CD4-positive, alpha-beta T cell treated with Interleukin-4 for 4 hours (primary cell): ENCODE measurements at regions not wholly inside any gene's neighbourhood (a gene's known extent, or its start where the extent isn't known, plus 50 kb on each side); places are given as distances from the start of the nearest gene placed in this dataset.

ENCODE experiments used
- DNase-seq: peaks from one replicate; pipeline ENCODE4 v3.0.0-alpha.2; 2020

DNA sequence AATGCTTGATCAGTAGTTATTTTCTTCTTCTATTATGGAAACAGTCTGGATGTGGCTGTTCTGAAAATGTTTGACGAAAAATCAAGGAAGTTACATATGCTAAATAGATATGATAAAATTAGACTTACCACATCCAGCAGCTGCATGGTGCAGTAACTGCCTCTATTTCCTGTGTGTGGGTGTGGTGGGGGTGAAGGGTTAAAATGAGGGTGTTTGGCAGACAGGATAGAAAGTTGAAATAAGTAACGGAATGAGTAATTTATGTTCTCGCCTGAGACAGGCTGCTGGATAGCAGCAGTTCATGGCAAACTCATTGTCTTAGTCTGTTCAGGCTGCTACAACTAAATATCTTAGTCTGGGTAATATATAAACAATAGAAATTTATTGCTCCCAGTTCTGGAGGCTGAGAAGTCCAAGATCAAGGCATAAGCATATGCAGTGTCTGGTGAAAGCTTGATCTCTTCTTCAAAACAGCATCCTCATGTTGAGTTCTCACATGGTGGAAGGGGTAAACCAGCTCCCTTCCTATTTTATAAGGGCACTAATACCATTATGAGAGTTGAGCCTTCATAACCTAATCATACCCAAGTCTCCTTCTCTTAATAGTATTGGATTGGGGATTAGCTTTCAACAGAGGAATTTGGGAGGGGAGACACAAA is 1248.9 kb downstream of the SLITRK5 start:
- peak; percentile 3 for DNase-seq

GRCh38 chr13:88925954-88926353 is 1254.8 kb downstream of the SLITRK5 start:
- no peak for DNase-seq

GRCh38 chr13:88926890-88927502 is 1255.8 kb downstream of the SLITRK5 start:
- DNase-seq, result no peak

DNA sequence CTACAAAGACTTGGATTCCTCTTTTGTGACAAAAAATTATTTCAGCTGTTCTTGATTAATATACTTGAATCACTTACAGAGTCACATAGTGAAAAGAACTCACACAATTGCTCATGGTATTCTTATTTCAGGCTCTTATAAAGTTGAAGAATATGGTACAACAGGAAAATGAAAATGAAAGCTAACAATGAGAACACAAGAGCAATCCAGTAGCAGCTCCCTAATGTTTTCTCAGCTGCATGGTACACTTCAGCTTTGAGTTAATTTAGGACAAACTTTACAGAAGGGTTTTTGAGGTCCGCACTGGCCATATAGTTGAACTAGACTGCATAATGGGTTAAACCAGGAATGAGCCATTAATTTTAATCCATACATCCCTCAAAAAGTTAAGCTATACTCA is 1261.8 kb downstream of the SLITRK5 start:
- DNase-seq, result no peak

DNA sequence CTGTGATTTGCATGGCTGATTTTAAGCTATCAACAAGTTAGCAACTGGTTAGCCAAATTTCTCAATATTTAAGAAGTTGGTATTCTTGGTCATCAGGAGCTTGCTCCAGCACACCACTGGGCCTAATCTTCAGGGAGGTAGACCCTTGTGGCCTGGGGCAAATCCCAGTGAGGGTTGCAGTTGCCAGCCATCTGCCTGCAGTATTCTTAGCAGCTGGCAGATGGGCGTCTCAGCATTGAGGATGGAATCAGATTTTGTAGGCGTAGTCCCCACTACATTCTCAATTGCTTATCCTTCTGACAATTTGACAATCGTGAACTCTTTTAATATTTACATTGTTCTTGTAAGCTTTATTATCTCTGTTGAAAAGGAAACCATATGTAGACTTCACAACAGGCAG is 1266.2 kb downstream of the SLITRK5 start:
- DNase-seq, result no peak

DNA sequence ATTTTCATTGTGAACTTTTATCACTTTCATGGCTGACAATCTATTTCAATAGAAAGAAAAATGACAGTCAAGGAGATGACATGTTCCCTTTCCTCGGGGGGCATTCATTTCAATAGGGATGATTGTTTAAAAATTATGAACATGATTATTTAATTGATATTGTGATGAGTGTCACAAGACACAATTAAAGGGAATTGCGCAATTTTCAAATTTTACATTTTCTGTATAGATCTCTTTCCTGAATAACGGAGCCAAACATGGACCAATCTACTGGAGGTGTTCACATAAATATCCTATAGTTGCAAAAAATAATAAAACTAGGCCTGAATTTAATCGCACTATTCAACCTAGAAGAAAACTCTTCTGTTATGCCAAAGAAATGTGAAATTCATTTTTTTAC is 1274.6 kb downstream of the SLITRK5 start:
- DNase-seq, result no peak

GRCh38 chr13:88948501-88948900 is 1277.3 kb downstream of the SLITRK5 start:
- DNase-seq, result no peak

GRCh38 chr13:88958821-88959220 is 1287.7 kb downstream of the SLITRK5 start:
- DNase-seq, result no peak

GRCh38 chr13:88976466-88976865 is 1305.3 kb downstream of the SLITRK5 start:
- DNase-seq, result no peak

- DNase-seq, result no peak
Measured at GRCh38 chr13:88978607-88979006, 1307.4 kb downstream of the SLITRK5 start.

- DNase-seq, result peak; percentile 1
Measured at GRCh38 chr13:88979465-88980175, 1308.4 kb downstream of the SLITRK5 start.

DNA sequence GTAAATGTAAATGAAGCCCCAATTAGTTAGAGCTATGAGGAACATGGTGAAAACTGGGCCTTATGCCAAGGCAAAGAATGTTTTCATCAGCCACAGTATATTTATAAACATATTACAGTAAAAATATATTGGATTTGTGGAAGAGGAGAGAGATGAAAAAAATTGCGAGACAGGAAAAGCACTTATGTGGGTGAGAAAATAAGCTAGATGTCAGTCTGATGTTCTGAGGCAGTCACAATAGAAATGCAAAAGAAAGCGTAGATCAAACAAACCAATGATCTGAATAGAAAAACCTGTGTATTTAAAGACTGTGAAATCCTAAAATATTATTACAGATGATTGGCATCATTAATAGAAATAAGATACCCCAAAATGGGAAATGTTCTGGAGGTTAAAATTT is 1332.5 kb downstream of the SLITRK5 start:
- DNase-seq, result no peak

DNA sequence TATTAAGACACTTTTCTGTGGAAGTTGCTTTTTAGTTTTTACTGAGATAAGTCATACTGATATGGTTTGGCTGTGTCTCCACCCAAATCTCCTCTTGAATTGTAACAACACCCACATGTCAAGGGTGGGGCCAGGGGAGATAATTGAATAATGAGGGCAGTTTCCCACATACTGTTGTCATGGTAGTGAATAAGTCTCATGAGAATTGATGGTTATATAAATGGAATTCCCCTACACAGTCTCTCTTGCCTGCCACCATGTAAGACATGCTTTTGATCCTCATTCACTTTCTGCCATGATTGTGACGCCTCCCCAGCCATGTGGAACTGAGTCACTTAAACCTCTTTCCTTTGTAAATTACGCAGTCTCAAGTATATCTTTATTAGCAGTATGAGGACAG is 1340.4 kb downstream of the SLITRK5 start:
- DNase-seq, result no peak

DNA sequence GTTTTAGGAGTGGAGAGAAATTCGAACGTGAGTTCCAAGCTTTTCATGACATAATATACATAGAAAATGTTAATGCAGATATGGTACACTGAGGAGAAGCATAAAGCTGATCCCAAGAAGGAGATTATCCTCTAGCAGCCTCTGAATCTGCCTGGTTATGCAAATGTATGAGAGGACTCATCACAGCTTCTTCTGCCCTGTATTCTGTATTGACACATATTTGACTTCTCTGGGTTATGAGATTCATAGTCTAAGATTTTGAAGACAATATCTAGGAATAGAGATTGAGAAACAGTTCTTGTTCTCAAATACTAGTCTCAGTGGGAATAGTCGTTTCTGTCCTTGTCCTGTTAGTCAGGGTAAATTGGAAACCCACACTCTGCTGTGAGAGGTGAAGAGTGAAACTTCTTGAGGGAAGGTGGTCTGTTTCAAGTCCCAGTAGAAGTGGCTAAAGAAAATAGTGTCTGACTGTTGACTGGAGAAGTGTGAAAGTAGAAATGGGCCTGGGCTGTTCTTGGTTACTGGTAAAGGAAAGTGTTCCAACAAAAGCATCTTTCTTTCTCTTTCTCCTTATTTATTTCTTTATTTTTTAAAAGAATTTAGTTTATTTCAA is 1356.6 kb downstream of the SLITRK5 start:
- no peak for DNase-seq

DNA sequence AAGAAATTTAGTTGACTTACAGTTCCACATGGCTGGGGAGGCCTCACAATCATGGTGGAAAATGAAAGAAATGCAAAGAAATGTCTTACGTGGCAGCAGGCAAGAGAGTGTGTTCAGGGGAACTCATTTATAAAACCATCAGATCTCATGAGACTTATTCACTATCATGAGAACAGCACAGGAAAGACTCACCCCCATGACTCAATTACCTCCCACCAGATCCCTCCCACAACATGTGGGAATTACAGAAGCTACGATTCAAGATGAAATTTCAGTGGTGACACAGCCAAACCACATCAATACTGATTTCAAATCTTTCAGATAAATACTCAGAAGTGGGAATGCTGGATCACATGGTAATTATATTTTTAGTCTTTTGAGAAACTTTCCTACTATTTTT is 1357.9 kb downstream of the SLITRK5 start:
- no peak for DNase-seq

- DNase-seq, result no peak
Measured at GRCh38 chr13:89034015-89034414, 1362.8 kb downstream of the SLITRK5 start.

GRCh38 chr13:89052699-89053098 is 1381.5 kb downstream of the SLITRK5 start:
- no peak for DNase-seq

DNA sequence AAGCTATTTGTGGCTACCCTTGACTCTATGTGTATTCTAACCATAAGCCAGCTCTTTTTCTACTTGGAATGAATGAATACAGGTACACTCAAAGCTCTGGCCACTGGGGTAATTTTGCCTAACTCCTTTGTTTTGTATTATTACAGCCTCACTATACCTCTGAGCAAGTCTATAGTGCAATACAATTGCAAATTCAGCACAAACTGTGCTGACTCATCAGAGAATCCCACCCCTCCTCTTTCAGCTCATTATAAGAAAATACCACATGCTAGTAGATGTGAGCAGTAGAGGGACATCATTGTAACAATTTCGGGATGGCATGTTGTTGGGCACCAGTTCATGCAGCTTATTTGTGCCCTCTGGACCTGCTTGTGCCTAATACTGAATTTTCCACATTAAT is 1382.2 kb downstream of the SLITRK5 start:
- DNase-seq, result no peak

DNA sequence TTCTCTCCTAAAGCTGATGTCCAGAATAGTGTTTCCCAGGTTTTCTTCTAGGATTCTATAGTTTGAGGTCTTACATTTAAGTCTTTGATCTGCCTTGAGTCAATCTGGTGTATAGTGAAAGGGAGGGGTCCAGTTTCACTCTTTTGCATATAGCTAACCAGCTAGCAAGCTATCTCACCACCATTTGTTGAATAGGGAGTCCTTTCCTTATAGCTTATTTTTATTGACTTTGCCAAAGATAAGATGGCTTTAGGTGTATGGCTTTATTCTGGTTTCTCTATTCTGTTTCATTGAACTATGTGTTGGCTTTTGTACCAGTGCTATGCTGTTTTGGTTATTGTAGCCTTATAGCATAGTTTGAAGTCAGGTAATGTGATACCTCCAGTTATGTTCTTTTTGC is 1386.1 kb downstream of the SLITRK5 start:
- DNase-seq, result no peak

DNA sequence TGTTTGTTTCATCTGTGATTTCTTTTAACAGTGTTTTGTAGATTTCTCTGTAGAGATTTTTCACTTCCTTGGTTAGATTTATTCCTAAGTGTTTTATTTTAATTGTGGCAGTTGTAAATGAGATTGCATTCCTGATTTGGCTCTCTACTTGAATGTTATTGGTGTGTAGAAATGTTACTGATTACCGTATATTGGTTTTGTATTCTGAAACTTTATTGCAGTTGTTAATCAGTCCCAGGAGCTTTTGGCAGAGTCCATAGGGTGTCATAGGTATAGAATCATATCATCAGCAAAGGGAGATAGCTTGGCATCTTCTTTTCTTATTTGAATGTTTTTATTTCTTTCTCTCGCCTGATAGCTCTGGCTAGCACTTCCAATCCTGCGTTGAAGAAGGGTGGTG is 1386.7 kb downstream of the SLITRK5 start:
- no peak for DNase-seq

DNA sequence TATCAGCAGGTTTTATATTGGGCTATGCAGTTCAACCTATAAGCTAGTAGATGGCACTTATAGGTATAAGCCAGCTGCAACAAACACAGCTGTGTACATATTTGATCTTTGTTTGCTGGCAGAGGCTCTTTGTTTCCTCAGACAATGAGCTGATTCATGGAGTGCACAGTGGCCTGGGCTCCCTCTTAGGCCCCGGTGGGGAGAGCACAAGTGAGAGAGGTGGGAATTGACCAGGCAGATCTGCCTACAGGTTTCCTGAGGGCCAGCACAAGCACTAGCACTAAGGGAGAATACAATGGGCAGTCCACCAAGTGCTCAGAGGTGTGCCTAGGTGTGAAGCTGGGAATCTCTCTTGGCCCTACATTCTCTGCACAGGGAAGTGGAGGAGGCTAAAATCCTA is 1390.7 kb downstream of the SLITRK5 start:
- DNase-seq, result no peak

DNA sequence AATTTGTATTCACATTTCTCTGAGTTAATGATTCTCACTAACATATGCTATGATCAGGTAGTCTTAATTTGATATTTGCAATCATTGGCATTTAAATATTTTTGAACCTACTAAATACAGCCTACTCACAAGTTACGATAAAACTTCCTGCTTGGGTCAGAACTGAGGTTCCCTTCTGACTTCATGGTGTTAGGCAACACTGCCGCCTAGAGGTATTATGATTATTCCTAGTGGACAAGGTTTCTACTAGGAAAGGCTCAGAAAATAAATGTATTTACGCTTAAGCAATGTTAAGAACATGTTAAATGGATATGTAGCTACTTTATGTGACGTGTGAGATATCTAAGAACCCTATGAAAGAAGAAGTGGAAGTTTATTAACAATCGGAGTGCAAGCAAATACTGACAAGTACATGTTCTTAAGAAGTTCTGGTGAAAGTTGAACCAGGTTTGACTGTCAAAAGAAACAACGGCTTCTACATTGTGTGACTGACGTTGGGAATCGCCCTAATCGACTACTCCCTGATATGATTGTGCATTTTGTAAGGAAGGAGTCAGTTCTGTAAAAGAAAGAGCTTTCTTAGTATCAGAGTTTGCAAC is 1395.8 kb downstream of the SLITRK5 start:
- peak; percentile 2 for DNase-seq

- DNase-seq, result no peak
Measured at GRCh38 chr13:89072979-89073378, 1401.8 kb downstream of the SLITRK5 start.

DNA sequence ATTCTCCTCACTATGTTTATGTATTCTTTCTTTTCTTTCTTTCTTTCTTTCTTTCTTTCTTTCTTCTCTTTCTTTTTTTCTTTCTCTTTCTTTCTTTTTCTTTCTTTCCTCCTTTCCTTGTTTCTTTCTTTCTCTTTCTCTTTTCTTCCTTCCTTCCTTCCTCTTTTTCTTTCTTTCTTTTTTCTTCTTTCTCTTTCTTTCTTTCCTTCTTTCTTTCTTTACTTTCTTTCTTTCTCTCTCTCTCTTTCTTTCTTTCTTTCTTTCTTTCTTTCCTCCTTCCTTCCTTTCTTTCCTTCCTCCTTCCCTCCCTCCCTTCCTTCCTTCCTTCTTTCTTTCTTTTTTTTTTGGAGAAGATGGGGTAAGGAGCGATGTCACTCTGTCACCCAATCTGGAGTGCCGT is 1405.5 kb downstream of the SLITRK5 start:
- DNase-seq, result no peak
